WTC11 (cell line): ENCODE measurements at regions not wholly inside any gene's neighbourhood (a gene's known extent, or its start where the extent isn't known, plus 50 kb on each side); places are given as distances from the start of the nearest gene placed in this dataset.

Experiments
- ATAC-seq: fragments of 200-7000 bp; cut with Tn5 transposase; 2 replicates; pipeline ENCODE4 v1.10.0; 2021; ENCODE audit warnings: mild to moderate bottlenecking, moderate library complexity
- CTCF ChIA-PET: fragments of 300-600 bp; sonication (Branson Sonifier 250); formaldehyde crosslinking; loops from one replicate; lab custom pipeline; 2021; ENCODE audit warnings: antibody characterized with exemption; lab: Charles Lee
- POLR2A ChIA-PET: fragments of 350-600 bp; sonication (Branson Sonifier 250); formaldehyde crosslinking; loops from one replicate; lab custom pipeline; 2021; ENCODE audit warnings: antibody characterized with exemption; lab: Charles Lee
- DNase-seq: peaks from one replicate; pipeline ENCODE4 v3.0.0; 2021; ENCODE audit warnings: low spot score
- H3K27ac Mint-ChIP-seq: 2 replicates; pipeline ENCODE4 v1.8.0; 2021; ENCODE audit warnings: mixed read lengths
- H3K27me3 Mint-ChIP-seq: 2 replicates; pipeline ENCODE4 v1.8.0; 2021; ENCODE audit warnings: low read depth, mild to moderate bottlenecking, moderate library complexity, mixed read lengths
- H3K36me3 Mint-ChIP-seq: 2 replicates; pipeline ENCODE4 v1.8.0; 2021; ENCODE audit warnings: mixed read lengths
- H3K4me1 Mint-ChIP-seq: 2 replicates; pipeline ENCODE4 v1.8.0; 2022; ENCODE audit warnings: mixed read lengths
- H3K4me3 Mint-ChIP-seq: 2 replicates; pipeline ENCODE4 v1.8.0; 2021; ENCODE audit warnings: mild to moderate bottlenecking, moderate library complexity, mixed read lengths
- H3K9me3 Mint-ChIP-seq: 2 replicates; pipeline ENCODE4 v1.8.0; 2021; ENCODE audit warnings: mixed read lengths
- CREB1 ChIP-seq: sonication (generic); formaldehyde crosslinking; IDR thresholded peaks from 2 replicates; pipeline ENCODE4 v1.8.0; 2023; ENCODE audit warnings: mild to moderate bottlenecking, missing genetic modification reagents
- CTCF ChIP-seq: fragments of 200-600 bp; IDR thresholded peaks from 2 replicates; pipeline ENCODE4 v1.8.0; 2022; ENCODE audit warnings: antibody characterized with exemption
- E2F1 ChIP-seq: sonication (generic); formaldehyde crosslinking; IDR thresholded peaks from 2 replicates; pipeline ENCODE4 v1.8.0; 2022; ENCODE audit warnings: mild to moderate bottlenecking, missing genetic modification reagents
- EMX1 ChIP-seq: fragments of 250-450 bp; sonication (Bioruptor Pico); IDR thresholded peaks from 2 replicates; pipeline ENCODE4 v1.8.0; 2021; ENCODE audit warnings: mild to moderate bottlenecking
- HMGA2 ChIP-seq: fragments of 250-450 bp; sonication (Bioruptor Pico); IDR thresholded peaks from 2 replicates; pipeline ENCODE4 v1.4.0; 2021; ENCODE audit warnings: mild to moderate bottlenecking, moderate library complexity
- JAZF1 ChIP-seq: fragments of 250-450 bp; sonication (Bioruptor Pico); IDR thresholded peaks from 2 replicates; pipeline ENCODE4 v1.9.0; 2021; ENCODE audit warnings: moderate library complexity, mild to moderate bottlenecking, inconsistent platforms
- JUN ChIP-seq: sonication (generic); formaldehyde crosslinking; IDR thresholded peaks from 2 replicates; pipeline ENCODE4 v1.8.0; 2023; ENCODE audit warnings: mild to moderate bottlenecking, missing genetic modification reagents
- NFYB ChIP-seq: sonication (generic); formaldehyde crosslinking; conservative IDR thresholded peaks from 2 replicates; pipeline ENCODE4 v1.8.0; 2022; ENCODE audit warnings: low read depth, missing genetic modification reagents
- OVOL2 ChIP-seq: fragments of 250-450 bp; sonication (Bioruptor Pico); IDR thresholded peaks from 2 replicates; pipeline ENCODE4 v1.9.0; 2021; ENCODE audit warnings: mild to moderate bottlenecking, borderline replicate concordance
- PRDM15 ChIP-seq: sonication (generic); formaldehyde crosslinking; IDR thresholded peaks from 2 replicates; pipeline ENCODE4 v1.8.0; 2022; ENCODE audit warnings: missing genetic modification reagents
- PREB ChIP-seq: sonication (generic); formaldehyde crosslinking; IDR thresholded peaks from 2 replicates; pipeline ENCODE4 v1.8.1; 2022; ENCODE audit warnings: mild to moderate bottlenecking, missing genetic modification reagents, moderate library complexity, borderline replicate concordance
- PRRX2 ChIP-seq: fragments of 250-450 bp; sonication (Bioruptor Pico); IDR thresholded peaks from 2 replicates; pipeline ENCODE4 v1.8.0; 2021; ENCODE audit warnings: mild to moderate bottlenecking
- SMAD3 ChIP-seq: sonication (generic); formaldehyde crosslinking; IDR thresholded peaks from 2 replicates; pipeline ENCODE4 v1.8.0; 2022; ENCODE audit warnings: missing genetic modification reagents, mild to moderate bottlenecking, borderline replicate concordance
- TEAD1 ChIP-seq: sonication (generic); formaldehyde crosslinking; IDR thresholded peaks from 2 replicates; pipeline ENCODE4 v1.8.0; 2022; ENCODE audit warnings: mild to moderate bottlenecking, missing genetic modification reagents
- TP53 ChIP-seq: sonication (generic); formaldehyde crosslinking; IDR thresholded peaks from 2 replicates; pipeline ENCODE4 v1.8.1; 2023; ENCODE audit warnings: mild to moderate bottlenecking, missing genetic modification reagents
- ZNF232 ChIP-seq: sonication (generic); formaldehyde crosslinking; IDR thresholded peaks from 2 replicates; pipeline ENCODE4 v1.8.0; 2022; ENCODE audit warnings: mild to moderate bottlenecking, missing genetic modification reagents
- ZNF281 ChIP-seq: sonication (generic); formaldehyde crosslinking; IDR thresholded peaks from 2 replicates; pipeline ENCODE4 v1.8.0; 2023; ENCODE audit warnings: mild to moderate bottlenecking, missing genetic modification reagents
- ZNF423 ChIP-seq: fragments of 250-450 bp; sonication (Bioruptor Pico); IDR thresholded peaks from 2 replicates; pipeline ENCODE4 v2.1.2; 2022; ENCODE audit warnings: mild to moderate bottlenecking, moderate library complexity
- ZNF671 ChIP-seq: fragments of 250-450 bp; sonication (Bioruptor Pico); IDR thresholded peaks from 2 replicates; pipeline ENCODE4 v1.8.0; 2021; ENCODE audit warnings: mild to moderate bottlenecking

GRCh38 chr16:59635674-59636073 lies 901.6 kb upstream of the GOT2 start:
- Mint-ChIP-seq H3K4me3 (no peak overlapping the region), H3K36me3 (peaks cover 14% of the 10 kb centered on the region), H3K4me1 (peaks cover 12% of the 10 kb centered on the region), H3K9me3 (peaks cover 20% of the 10 kb centered on the region), H3K27me3 (no peaks in the 10 kb centered on the region), H3K27ac (no peak overlapping the region)
- ChIA-PET CTCF (no interaction called here), POLR2A (no interaction called here)
- no peak for DNase-seq
- TF ChIP-seq PRRX2 = no peak
- no peak for TF ChIP-seq TP53 (CRISPR knock-in tag)
- no peak for TF ChIP-seq NFYB (CRISPR knock-in tag)
- TF ChIP-seq ZNF423 (CRISPR knock-in tag) = no peak
- TF ChIP-seq ZNF281 (CRISPR knock-in tag) = no peak
- TF ChIP-seq HMGA2 (CRISPR knock-in tag) = no peak
- TF ChIP-seq OVOL2 (CRISPR knock-in tag) = no peak
- TF ChIP-seq ZNF232 (CRISPR knock-in tag) = no peak
- no peak for TF ChIP-seq TEAD1 (CRISPR knock-in tag)
- TF ChIP-seq ZNF671 (CRISPR knock-in tag) = no peak
- no peak for TF ChIP-seq JUN
- TF ChIP-seq CREB1 = no peak
- no peak for TF ChIP-seq SMAD3
- TF ChIP-seq E2F1 (CRISPR knock-in tag) = no peak
- no peak for TF ChIP-seq EMX1
- TF ChIP-seq JAZF1 = no peak
- TF ChIP-seq PREB (CRISPR knock-in tag) = no peak
- TF ChIP-seq PRDM15 (CRISPR knock-in tag) = no peak
- TF ChIP-seq CTCF = no peak
- no peak for ATAC-seq
